Osteoblast (primary cell): ENCODE measurements at regions not wholly inside any gene's neighbourhood (a gene's known extent, or its start where the extent isn't known, plus 50 kb on each side); places are given as distances from the start of the nearest gene placed in this dataset.

Experiments used
- DNase-seq: peaks from one replicate; pipeline ENCODE4 v3.0.0; 2011; ENCODE audit warnings: low spot score, mixed read lengths; ENCODE audit not compliant: insufficient read length; ENCODE audit errors: missing footprints
- H2AFZ ChIP-seq: 2 replicates; pipeline ENCODE4 v1.6.0; 2011; ENCODE audit warnings: mild to moderate bottlenecking, low read length
- H3K27ac ChIP-seq: 2 replicates; pipeline ENCODE4 v1.5.1; 2011; ENCODE audit warnings: mild to moderate bottlenecking, low read depth, low read length, moderate library complexity
- H3K27me3 ChIP-seq: 2 replicates; pipeline ENCODE4 v1.6.0; 2012; ENCODE audit warnings: mild to moderate bottlenecking, control low read depth, inconsistent platforms, low read length, moderate library complexity; ENCODE audit not compliant: insufficient read depth
- H3K36me3 ChIP-seq: 2 replicates; pipeline ENCODE4 v1.5.1; 2011; ENCODE audit warnings: mild to moderate bottlenecking, low read length, control low read depth, moderate library complexity; ENCODE audit not compliant: insufficient read depth
- H3K4me1 ChIP-seq: 2 replicates; pipeline ENCODE4 v1.5.1; 2011; ENCODE audit warnings: mild to moderate bottlenecking, low read length, control low read depth, moderate library complexity; ENCODE audit not compliant: insufficient read depth
- H3K4me2 ChIP-seq: 2 replicates; pipeline ENCODE4 v1.6.0; 2011; ENCODE audit warnings: mild to moderate bottlenecking, low read length; ENCODE audit not compliant: insufficient read depth
- H3K4me3 ChIP-seq: fragments of 200-600 bp; sonication (generic); 3 replicates; pipeline ENCODE4 v1.5.1; 2012; ENCODE audit warnings: mild to moderate bottlenecking, low read length, inconsistent platforms; ENCODE audit not compliant: insufficient read depth
- H3K79me2 ChIP-seq: 2 replicates; pipeline ENCODE4 v1.6.0; 2012; ENCODE audit warnings: mild to moderate bottlenecking, low read length, control low read depth, inconsistent platforms; ENCODE audit not compliant: insufficient read depth
- H3K9me3 ChIP-seq: 2 replicates; pipeline ENCODE4 v1.5.1; 2011; ENCODE audit warnings: low read depth, low read length, control low read depth
- H4K20me1 ChIP-seq: 2 replicates; pipeline ENCODE4 v1.6.0; 2012; ENCODE audit warnings: mild to moderate bottlenecking, low read length, control low read depth; ENCODE audit not compliant: insufficient read depth
- TF ChIP-seq, protein P1 (sequence below): IDR thresholded peaks from 2 replicates; pipeline ENCODE4 v1.5.1; 2011; ENCODE audit warnings: mild to moderate bottlenecking, low read depth, low read length, moderate library complexity; ENCODE audit errors: extremely low read depth

DNA sequence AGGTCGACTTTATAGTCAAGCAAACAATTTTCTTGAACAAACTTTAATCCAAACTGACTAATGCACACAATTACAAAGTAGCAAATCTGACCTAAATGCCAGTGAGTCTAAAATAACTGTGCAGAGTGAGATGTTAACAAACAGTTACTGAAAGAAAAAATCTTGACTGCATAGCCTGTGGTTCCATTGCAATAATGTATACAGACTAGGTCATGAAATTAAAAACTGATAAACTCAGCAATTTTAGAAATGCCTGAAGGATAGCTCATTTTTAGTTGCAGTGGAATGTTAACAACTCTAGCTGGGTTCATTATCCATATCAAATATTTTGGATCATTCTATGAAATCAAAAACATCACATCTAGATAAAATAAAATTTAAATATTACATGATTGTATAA, 73.4 kb upstream of the CDH12 start:
- Histone ChIP-seq H4K20me1 (no peaks in the 10 kb centered on the region), H3K36me3 (no peaks in the 10 kb centered on the region), H3K4me3 (no peak overlapping the region), H3K27ac (no peak overlapping the region), H3K9me3 (peaks cover 10% of the 10 kb centered on the region), H3K4me1 (no peaks in the 10 kb centered on the region), H2AFZ (no peak overlapping the region), H3K79me2 (no peaks in the 10 kb centered on the region), H3K4me2 (no peak overlapping the region), H3K27me3 (no peaks in the 10 kb centered on the region)
- DNase-seq, result no peak
- TF ChIP-seq, protein P1, sequence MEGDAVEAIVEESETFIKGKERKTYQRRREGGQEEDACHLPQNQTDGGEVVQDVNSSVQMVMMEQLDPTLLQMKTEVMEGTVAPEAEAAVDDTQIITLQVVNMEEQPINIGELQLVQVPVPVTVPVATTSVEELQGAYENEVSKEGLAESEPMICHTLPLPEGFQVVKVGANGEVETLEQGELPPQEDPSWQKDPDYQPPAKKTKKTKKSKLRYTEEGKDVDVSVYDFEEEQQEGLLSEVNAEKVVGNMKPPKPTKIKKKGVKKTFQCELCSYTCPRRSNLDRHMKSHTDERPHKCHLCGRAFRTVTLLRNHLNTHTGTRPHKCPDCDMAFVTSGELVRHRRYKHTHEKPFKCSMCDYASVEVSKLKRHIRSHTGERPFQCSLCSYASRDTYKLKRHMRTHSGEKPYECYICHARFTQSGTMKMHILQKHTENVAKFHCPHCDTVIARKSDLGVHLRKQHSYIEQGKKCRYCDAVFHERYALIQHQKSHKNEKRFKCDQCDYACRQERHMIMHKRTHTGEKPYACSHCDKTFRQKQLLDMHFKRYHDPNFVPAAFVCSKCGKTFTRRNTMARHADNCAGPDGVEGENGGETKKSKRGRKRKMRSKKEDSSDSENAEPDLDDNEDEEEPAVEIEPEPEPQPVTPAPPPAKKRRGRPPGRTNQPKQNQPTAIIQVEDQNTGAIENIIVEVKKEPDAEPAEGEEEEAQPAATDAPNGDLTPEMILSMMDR, result no peak

DNA sequence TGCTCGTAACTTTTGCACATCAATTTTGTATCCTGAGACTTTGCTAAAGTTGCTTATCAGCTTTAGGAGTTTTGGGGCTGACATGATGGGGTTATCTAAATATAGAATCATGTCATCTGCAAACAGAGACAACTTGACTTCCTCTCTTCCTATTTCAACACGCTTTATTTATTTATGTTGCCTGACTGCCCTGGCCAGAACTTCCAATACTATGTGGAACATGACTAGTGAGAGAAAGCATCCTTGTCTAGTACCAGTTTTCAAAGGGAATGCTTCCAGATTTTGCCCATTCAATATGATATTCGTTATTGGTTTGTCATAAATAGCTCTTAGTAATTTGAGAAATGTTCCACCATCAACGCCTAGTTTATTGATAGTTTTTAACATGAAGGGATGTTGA, 65.4 kb upstream of the CDH12 start:
- Histone ChIP-seq H3K4me1 (no peaks in the 10 kb centered on the region), H2AFZ (no peak overlapping the region), H4K20me1 (no peaks in the 10 kb centered on the region), H3K4me2 (no peak overlapping the region), H3K27ac (no peak overlapping the region), H3K4me3 (no peak overlapping the region), H3K9me3 (peaks cover 4% of the 10 kb centered on the region), H3K27me3 (no peaks in the 10 kb centered on the region), H3K79me2 (no peaks in the 10 kb centered on the region), H3K36me3 (no peaks in the 10 kb centered on the region)
- DNase-seq, result no peak
- TF ChIP-seq, protein P1, result no peak

DNA sequence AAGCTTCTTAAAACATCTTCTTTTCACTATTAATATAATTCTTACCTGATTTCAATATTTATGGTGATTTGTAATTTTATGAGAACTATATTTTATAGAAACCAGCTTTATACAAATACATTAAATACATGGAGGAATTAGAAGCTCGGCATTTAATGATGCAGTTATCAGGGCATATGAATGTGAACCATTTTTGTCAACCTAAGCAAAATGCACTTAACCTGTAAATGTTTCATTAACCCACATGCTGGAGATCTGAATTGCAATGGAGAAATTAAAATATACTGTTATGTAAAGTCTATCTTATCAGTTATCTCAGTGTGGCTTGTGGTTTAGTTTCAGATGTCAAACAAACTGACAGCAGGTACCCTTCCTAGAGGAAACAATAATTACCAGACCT, 63.2 kb upstream of the CDH12 start:
- Histone ChIP-seq H3K9me3 (no peaks in the 10 kb centered on the region), H3K27ac (no peak overlapping the region), H4K20me1 (no peaks in the 10 kb centered on the region), H3K4me2 (no peak overlapping the region), H3K4me3 (no peak overlapping the region), H3K4me1 (no peaks in the 10 kb centered on the region), H3K36me3 (no peaks in the 10 kb centered on the region), H2AFZ (no peak overlapping the region), H3K79me2 (no peaks in the 10 kb centered on the region), H3K27me3 (no peaks in the 10 kb centered on the region)
- TF ChIP-seq, protein P1, result no peak
- DNase-seq, result no peak

DNA sequence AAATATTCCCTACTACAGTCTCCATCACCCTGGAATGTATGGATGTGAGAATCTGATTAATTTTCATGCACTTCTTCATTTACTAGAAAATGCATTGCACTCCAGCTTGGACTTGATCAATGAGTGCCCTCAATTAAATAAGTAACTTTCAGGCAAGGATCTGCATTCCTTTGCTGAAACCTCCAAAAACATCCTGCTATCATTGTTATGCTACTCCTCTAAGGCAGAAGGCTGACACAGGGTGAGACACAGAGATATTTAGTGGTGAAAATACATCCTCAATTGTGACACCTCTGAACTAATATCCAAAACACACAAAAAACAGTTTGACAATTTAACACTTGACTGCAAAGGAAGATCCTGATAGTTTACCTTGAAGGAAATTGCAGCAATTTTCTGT, 57.9 kb upstream of the CDH12 start:
- Histone ChIP-seq H3K4me3 (no peak overlapping the region), H4K20me1 (no peaks in the 10 kb centered on the region), H3K4me2 (no peak overlapping the region), H3K27me3 (no peaks in the 10 kb centered on the region), H3K36me3 (no peaks in the 10 kb centered on the region), H3K9me3 (no peaks in the 10 kb centered on the region), H3K27ac (no peak overlapping the region), H3K4me1 (no peaks in the 10 kb centered on the region), H2AFZ (no peak overlapping the region), H3K79me2 (no peaks in the 10 kb centered on the region)
- TF ChIP-seq, protein P1, result no peak
- DNase-seq, result no peak
